ENCODE measurements at regions not wholly inside any gene's neighbourhood (a gene's known extent, or its start where the extent isn't known, plus 50 kb on each side); places are given as distances from the start of the nearest gene placed in this dataset.
"Not testable (repeated sequence)": the region's sequence is repeated elsewhere in the genome, so short reads cannot be mapped to it uniquely, and the experiment has no call there.

- DNase-seq (ENCODE audit: low spot score): no peak
These were observed 84.8 kb upstream of the ZFP42 start for GRCh38 chr4:187910741-187911140.

DNA sequence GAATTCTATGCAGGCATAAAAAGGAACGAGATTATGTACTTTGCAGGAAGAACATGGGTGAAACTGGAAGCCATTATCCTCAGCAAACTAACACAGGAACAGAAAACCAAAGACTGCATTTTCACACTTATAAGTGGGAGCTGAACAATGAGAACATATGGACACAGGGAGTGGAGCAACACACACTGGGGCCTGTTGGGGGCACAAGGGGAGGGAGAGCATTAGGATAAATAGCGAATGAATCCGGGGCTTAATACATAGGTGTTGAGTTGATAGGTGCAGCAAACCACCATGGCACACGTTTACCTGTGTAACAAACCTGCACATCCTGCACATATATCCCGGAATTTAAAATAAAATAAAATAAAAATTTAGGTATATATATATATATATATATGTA lies 80.2 kb upstream of the ZFP42 start:
- DNase-seq (ENCODE audit: low spot score): not testable (repeated sequence)

DNA sequence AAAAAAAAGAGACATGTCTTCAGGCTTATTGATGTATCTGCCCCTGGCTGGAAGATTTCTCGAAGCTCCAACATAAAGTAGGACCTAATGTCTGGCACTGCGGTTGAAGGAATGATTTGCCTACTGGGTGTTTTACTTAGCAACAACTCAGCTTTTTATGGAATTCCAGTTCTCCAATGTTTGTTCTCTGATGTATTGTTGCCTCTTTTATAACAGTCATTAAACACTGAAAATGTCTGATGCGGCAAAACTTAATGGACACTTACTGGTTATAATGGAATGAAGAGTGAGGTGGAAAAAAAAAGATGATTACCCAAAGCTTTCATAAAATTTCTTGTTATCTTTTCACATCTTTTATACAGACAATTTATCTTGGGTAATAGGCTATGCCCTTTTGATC lies 75.6 kb upstream of the ZFP42 start:
- DNase-seq (ENCODE audit: low spot score): no peak

- no peak for DNase-seq (ENCODE audit: low spot score)
These were observed 73.5 kb upstream of the ZFP42 start for GRCh38 chr4:187921946-187922623.

GRCh38 chr4:187929024-187929423 lies 66.5 kb upstream of the ZFP42 start:
- DNase-seq (ENCODE audit: low spot score): no peak

DNA sequence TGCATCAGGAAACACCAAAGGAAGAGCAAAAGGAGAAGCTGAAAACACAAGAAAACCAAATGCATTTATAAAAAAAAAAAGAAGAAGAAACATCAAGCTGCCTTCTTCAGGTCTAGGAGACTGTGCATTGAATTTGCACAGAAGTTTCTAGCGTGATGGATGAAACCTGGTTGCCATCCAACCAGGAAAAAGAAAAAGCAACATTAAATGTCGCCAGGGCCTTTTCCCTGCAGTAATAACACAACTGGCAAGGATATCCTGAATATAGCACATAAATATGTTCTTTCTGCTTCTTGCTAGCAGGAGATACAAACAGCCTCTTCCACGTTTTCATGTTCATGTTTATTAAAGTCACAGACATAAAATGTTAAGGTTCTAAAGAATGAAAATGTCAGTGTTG lies 60.8 kb upstream of the ZFP42 start:
- no peak for DNase-seq (ENCODE audit: low spot score)

- no peak for DNase-seq (ENCODE audit: low spot score)
These were observed 58.0 kb upstream of the ZFP42 start for GRCh38 chr4:187937557-187937956.

GRCh38 chr4:187940299-187940698 lies 55.3 kb upstream of the ZFP42 start:
- no peak for DNase-seq (ENCODE audit: low spot score)

DNA sequence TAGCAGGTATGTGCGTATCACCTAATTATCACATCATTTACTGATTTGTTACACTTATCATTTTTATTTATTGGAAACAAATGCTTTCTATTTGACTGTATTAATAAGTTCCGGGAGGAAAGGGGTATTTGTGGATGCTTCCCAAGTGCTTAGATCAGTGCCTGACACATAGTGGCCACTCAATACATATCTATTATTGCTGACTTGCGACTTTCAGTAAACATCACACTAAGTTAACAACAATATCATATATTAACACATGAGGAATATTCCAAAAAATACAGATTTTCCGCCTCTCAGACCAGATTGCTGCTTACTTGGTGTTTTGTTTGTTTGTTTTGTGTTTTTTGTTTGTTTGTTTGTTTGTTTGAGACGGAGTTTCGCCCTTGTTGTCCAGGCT lies 52.6 kb upstream of the ZFP42 start:
- DNase-seq (ENCODE audit: low spot score): no peak

- no peak for DNase-seq (ENCODE audit: low spot score)
These were observed 51.4 kb upstream of the ZFP42 start for GRCh38 chr4:187944179-187944578.
